ENCODE measurements at regions not wholly inside any gene's neighbourhood (a gene's known extent, or its start where the extent isn't known, plus 50 kb on each side); places are given as distances from the start of the nearest gene placed in this dataset.

DNA sequence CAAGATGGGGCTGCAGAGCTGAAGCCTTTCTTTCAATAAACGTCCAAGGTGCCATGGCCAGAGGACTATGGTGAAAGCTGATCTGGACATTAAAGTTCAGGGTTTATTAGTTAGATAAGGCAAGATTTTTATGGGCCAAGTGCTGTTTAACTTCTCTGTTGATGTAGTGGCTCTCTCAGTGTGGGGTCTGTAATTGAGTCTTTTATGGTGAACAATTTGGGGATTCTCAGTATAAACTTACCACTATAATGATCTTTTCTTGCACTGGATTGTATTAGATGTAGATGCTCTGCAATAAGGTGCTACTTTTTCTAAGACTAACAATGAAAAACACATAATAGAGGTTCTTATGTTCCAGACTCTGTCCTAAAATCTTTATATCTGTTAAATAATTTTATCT, 190.1 kb upstream of the KLF12 start:
- Histone ChIP-seq H3K79me2 (replicated peaks; ENCODE audit: insufficient read depth) (no peaks in the 10 kb centered on the region), H3K4me2 (no peak overlapping the region), H3K4me3 (no peak overlapping the region), H3K9me2 (ENCODE audit: insufficient read depth) (0 out of 2 replicates have a peak, but pooled peaks cover 3% of the 10 kb centered on the region), H3K27ac (ENCODE audit: low read depth) (no peak overlapping the region), H3K36me3 (ENCODE audit: insufficient read depth) (no peaks in the 10 kb centered on the region), H2AFZ (no peak overlapping the region), H3K4me1 (ENCODE audit: insufficient read depth) (peaks cover 6% of the 10 kb centered on the region; the same call in 1 of the 2 replicates), H3F3A (replicated peaks; ENCODE audit: low read depth) (no peaks in the 10 kb centered on the region), H4K20me1 (replicated peaks; ENCODE audit: insufficient read depth) (no peaks in the 10 kb centered on the region), H3K27me3 (ENCODE audit: insufficient read depth) (no peaks in the 10 kb centered on the region)
- no peaks in the 10 kb centered on the region for H3K27me3 Mint-ChIP-seq (ENCODE audit: insufficient read depth, low read depth, poor library complexity)
- no peaks in the 10 kb centered on the region for H3K9me3 Mint-ChIP-seq
- H3K36me3 Mint-ChIP-seq (ENCODE audit: low read depth) = no peaks in the 10 kb centered on the region
- peaks cover 4% of the 10 kb centered on the region; the same call in 2 of the 3 replicates for H3K4me1 Mint-ChIP-seq
- no peak overlapping the region for H3K4me3 Mint-ChIP-seq
- no peak overlapping the region for H3K27ac Mint-ChIP-seq
- TF ChIP-seq ZNF331 (CRISPR knock-in tag; IDR thresholded peaks at IDR 0.05; ENCODE audit: low read depth) = no peak
- TF ChIP-seq, protein P1, sequence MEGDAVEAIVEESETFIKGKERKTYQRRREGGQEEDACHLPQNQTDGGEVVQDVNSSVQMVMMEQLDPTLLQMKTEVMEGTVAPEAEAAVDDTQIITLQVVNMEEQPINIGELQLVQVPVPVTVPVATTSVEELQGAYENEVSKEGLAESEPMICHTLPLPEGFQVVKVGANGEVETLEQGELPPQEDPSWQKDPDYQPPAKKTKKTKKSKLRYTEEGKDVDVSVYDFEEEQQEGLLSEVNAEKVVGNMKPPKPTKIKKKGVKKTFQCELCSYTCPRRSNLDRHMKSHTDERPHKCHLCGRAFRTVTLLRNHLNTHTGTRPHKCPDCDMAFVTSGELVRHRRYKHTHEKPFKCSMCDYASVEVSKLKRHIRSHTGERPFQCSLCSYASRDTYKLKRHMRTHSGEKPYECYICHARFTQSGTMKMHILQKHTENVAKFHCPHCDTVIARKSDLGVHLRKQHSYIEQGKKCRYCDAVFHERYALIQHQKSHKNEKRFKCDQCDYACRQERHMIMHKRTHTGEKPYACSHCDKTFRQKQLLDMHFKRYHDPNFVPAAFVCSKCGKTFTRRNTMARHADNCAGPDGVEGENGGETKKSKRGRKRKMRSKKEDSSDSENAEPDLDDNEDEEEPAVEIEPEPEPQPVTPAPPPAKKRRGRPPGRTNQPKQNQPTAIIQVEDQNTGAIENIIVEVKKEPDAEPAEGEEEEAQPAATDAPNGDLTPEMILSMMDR (conservative IDR thresholded peaks at IDR 0.05; ENCODE audit: low read depth in 2 of 2) = no peak
- TF ChIP-seq, protein P2, sequence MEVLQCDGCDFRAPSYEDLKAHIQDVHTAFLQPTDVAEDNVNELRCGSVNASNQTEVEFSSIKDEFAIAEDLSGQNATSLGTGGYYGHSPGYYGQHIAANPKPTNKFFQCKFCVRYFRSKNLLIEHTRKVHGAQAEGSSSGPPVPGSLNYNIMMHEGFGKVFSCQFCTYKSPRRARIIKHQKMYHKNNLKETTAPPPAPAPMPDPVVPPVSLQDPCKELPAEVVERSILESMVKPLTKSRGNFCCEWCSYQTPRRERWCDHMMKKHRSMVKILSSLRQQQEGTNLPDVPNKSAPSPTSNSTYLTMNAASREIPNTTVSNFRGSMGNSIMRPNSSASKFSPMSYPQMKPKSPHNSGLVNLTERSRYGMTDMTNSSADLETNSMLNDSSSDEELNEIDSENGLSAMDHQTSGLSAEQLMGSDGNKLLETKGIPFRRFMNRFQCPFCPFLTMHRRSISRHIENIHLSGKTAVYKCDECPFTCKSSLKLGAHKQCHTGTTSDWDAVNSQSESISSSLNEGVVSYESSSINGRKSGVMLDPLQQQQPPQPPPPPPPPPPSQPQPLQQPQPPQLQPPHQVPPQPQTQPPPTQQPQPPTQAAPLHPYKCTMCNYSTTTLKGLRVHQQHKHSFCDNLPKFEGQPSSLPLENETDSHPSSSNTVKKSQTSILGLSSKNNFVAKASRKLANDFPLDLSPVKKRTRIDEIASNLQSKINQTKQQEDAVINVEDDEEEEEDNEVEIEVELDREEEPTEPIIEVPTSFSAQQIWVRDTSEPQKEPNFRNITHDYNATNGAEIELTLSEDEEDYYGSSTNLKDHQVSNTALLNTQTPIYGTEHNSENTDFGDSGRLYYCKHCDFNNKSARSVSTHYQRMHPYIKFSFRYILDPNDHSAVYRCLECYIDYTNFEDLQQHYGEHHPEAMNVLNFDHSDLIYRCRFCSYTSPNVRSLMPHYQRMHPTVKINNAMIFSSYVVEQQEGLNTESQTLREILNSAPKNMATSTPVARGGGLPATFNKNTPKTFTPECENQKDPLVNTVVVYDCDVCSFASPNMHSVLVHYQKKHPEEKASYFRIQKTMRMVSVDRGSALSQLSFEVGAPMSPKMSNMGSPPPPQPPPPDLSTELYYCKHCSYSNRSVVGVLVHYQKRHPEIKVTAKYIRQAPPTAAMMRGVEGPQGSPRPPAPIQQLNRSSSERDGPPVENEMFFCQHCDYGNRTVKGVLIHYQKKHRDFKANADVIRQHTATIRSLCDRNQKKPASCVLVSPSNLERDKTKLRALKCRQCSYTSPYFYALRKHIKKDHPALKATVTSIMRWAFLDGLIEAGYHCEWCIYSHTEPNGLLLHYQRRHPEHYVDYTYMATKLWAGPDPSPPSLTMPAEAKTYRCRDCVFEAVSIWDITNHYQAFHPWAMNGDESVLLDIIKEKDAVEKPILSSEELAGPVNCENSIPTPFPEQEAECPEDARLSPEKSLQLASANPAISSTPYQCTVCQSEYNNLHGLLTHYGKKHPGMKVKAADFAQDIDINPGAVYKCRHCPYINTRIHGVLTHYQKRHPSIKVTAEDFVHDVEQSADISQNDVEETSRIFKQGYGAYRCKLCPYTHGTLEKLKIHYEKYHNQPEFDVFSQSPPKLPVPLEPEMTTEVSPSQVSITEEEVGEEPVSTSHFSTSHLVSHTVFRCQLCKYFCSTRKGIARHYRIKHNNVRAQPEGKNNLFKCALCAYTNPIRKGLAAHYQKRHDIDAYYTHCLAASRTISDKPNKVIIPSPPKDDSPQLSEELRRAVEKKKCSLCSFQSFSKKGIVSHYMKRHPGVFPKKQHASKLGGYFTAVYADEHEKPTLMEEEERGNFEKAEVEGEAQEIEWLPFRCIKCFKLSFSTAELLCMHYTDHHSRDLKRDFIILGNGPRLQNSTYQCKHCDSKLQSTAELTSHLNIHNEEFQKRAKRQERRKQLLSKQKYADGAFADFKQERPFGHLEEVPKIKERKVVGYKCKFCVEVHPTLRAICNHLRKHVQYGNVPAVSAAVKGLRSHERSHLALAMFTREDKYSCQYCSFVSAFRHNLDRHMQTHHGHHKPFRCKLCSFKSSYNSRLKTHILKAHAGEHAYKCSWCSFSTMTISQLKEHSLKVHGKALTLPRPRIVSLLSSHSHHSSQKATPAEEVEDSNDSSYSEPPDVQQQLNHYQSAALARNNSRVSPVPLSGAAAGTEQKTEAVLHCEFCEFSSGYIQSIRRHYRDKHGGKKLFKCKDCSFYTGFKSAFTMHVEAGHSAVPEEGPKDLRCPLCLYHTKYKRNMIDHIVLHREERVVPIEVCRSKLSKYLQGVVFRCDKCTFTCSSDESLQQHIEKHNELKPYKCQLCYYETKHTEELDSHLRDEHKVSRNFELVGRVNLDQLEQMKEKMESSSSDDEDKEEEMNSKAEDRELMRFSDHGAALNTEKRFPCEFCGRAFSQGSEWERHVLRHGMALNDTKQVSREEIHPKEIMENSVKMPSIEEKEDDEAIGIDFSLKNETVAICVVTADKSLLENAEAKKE (CRISPR knock-in tag; IDR thresholded peaks at IDR 0.05) = no peak
- TF ChIP-seq REST (IDR thresholded peaks at IDR 0.05; ENCODE audit: unreplicated experiment) = no peak
- ATAC-seq = no peak
- no peak for DNase-seq (ENCODE audit: low spot score)
